Lower leg skin (tissue), 3 donors: ENCODE measurements at regions not wholly inside any gene's neighbourhood (a gene's known extent, or its start where the extent isn't known, plus 50 kb on each side); places are given as distances from the start of the nearest gene placed in this dataset.

Experiments used
- CTCF ChIP-seq, 3 donors: fragments of 450-650 bp; IDR thresholded peaks; one replicate each; pipeline ENCODE4 v1.5.1; 2016; ENCODE audit warnings: antibody characterized with exemption in 3 of 3, mild to moderate bottlenecking in 3 of 3, moderate library complexity in 2 of 3
- POLR2A ChIP-seq, 2 donors: fragments of 450-650 bp; IDR thresholded peaks; one replicate each; pipeline ENCODE4 v1.6.1; 2016 to 2017; ENCODE audit warnings: antibody characterized with exemption in 2 of 2, mild to moderate bottlenecking in 1 of 2, moderate library complexity in 1 of 2

GRCh38 chr10:78761311-78761781, 307.4 kb upstream of the ZMIZ1 start:
- TF ChIP-seq CTCF (IDR thresholded peaks at IDR 0.05), result no peak
- no peak for TF ChIP-seq POLR2A (IDR thresholded peaks at IDR 0.05)
